ENCODE measurements at regions not wholly inside any gene's neighbourhood (a gene's known extent, or its start where the extent isn't known, plus 50 kb on each side); places are given as distances from the start of the nearest gene placed in this dataset.

- no peaks in the 10 kb centered on the region for H3K27me3 ChIP-seq (ENCODE audit: control insufficient read depth, low read length)
- no peak overlapping the region for H3K4me2 ChIP-seq (ENCODE audit: low read length)
- H3F3A ChIP-seq (ENCODE audit: control insufficient read depth, insufficient read depth), result no peaks in the 10 kb centered on the region
- H3K4me1 ChIP-seq (ENCODE audit: control insufficient read depth, low read length), result no peaks in the 10 kb centered on the region
- H4K20me1 ChIP-seq (ENCODE audit: control insufficient read depth, insufficient read depth, low read depth, low read length), result no peaks in the 10 kb centered on the region
- H3K36me3 ChIP-seq (ENCODE audit: control insufficient read depth, low read length), result no peaks in the 10 kb centered on the region
- no peak overlapping the region for H3K4me3 ChIP-seq (ENCODE audit: low read length)
- no peaks in the 10 kb centered on the region for H3K9me2 ChIP-seq (replicated peaks; ENCODE audit: control insufficient read depth, low read length)
- TF ChIP-seq CTCF (IDR thresholded peaks at IDR 0.05; ENCODE audit: low read depth, low read length, poor library complexity, severe bottlenecking) (no peak), EZH2phosphoT487 (IDR thresholded peaks at IDR 0.05; ENCODE audit: borderline replicate concordance, low read length) (no peak)
- H3K79me2 ChIP-seq (ENCODE audit: control insufficient read depth, low read length), result no peaks in the 10 kb centered on the region
- H3K27ac ChIP-seq (ENCODE audit: low read depth, low read length), result no peak overlapping the region
- H3K9me3 ChIP-seq (ENCODE audit: control insufficient read depth, insufficient read depth, low read length), result peaks cover 7% of the 10 kb centered on the region; the same call in 1 of the 2 replicates
These were observed 89.1 kb downstream of the MAIP1 start for GRCh38 chr2:200044453-200044852.

GRCh38 chr2:200048421-200048820 lies 93.0 kb downstream of the MAIP1 start:
- no peak overlapping the region for H3K4me3 ChIP-seq (ENCODE audit: low read length)

GRCh38 chr2:200049086-200049485 lies 93.7 kb downstream of the MAIP1 start:
- Histone ChIP-seq H3K27ac (ENCODE audit: low read depth, low read length) (no peak overlapping the region), H3K4me1 (ENCODE audit: control insufficient read depth, low read length) (no peaks in the 10 kb centered on the region), H3K9me3 (ENCODE audit: control insufficient read depth, insufficient read depth, low read length) (peaks cover 7% of the 10 kb centered on the region; the same call in 1 of the 2 replicates), H3K27me3 (ENCODE audit: control insufficient read depth, low read length) (0 out of 2 replicates have a peak, but pooled peaks cover 2% of the 10 kb centered on the region), H3F3A (ENCODE audit: control insufficient read depth, insufficient read depth) (no peaks in the 10 kb centered on the region), H4K20me1 (ENCODE audit: control insufficient read depth, insufficient read depth, low read depth, low read length) (no peaks in the 10 kb centered on the region), H3K4me3 (ENCODE audit: low read length) (no peak overlapping the region), H3K36me3 (ENCODE audit: control insufficient read depth, low read length) (no peaks in the 10 kb centered on the region), H3K79me2 (ENCODE audit: control insufficient read depth, low read length) (no peaks in the 10 kb centered on the region), H3K4me2 (ENCODE audit: low read length) (no peak overlapping the region), H3K9me2 (replicated peaks; ENCODE audit: control insufficient read depth, low read length) (no peaks in the 10 kb centered on the region)
- TF ChIP-seq CTCF (IDR thresholded peaks at IDR 0.05; ENCODE audit: low read depth, low read length, poor library complexity, severe bottlenecking) (no peak), EZH2phosphoT487 (IDR thresholded peaks at IDR 0.05; ENCODE audit: borderline replicate concordance, low read length) (no peak)

More at GRCh38 chr2:200048421-200048820, 93.0 kb downstream of the MAIP1 start:
- H3K9me2 ChIP-seq (replicated peaks; ENCODE audit: control insufficient read depth, low read length), result no peaks in the 10 kb centered on the region
- no peak for TF ChIP-seq EZH2phosphoT487 (IDR thresholded peaks at IDR 0.05; ENCODE audit: borderline replicate concordance, low read length)
- no peak for TF ChIP-seq CTCF (IDR thresholded peaks at IDR 0.05; ENCODE audit: low read depth, low read length, poor library complexity, severe bottlenecking)
- H3K9me3 ChIP-seq (ENCODE audit: control insufficient read depth, insufficient read depth, low read length), result peaks cover 7% of the 10 kb centered on the region; the same call in 1 of the 2 replicates
- 0 out of 2 replicates have a peak, but pooled peaks cover 2% of the 10 kb centered on the region for H3K27me3 ChIP-seq (ENCODE audit: control insufficient read depth, low read length)
- H4K20me1 ChIP-seq (ENCODE audit: control insufficient read depth, insufficient read depth, low read depth, low read length), result no peaks in the 10 kb centered on the region
- H3K79me2 ChIP-seq (ENCODE audit: control insufficient read depth, low read length), result no peaks in the 10 kb centered on the region
- no peaks in the 10 kb centered on the region for H3K4me1 ChIP-seq (ENCODE audit: control insufficient read depth, low read length)
- no peaks in the 10 kb centered on the region for H3K36me3 ChIP-seq (ENCODE audit: control insufficient read depth, low read length)
- H3K27ac ChIP-seq (ENCODE audit: low read depth, low read length), result no peak overlapping the region
- no peak overlapping the region for H3K4me2 ChIP-seq (ENCODE audit: low read length)
- no peaks in the 10 kb centered on the region for H3F3A ChIP-seq (ENCODE audit: control insufficient read depth, insufficient read depth)

Data from DOHH2 (cell line).